Tibial artery (tissue), 4 donors: ENCODE measurements at regions not wholly inside any gene's neighbourhood (a gene's known extent, or its start where the extent isn't known, plus 50 kb on each side); places are given as distances from the start of the nearest gene placed in this dataset.

ENCODE experiments used
- DNase-seq, 2 donors: peaks; one replicate each; pipeline ENCODE4 v3.0.0-alpha.2; 2019
- H3K27ac ChIP-seq, 2 donors: fragments of 200-600 bp; sonication (generic) in 1 of 2; 1 replicate in 1 of 2; 2 replicates in 1 of 2; pipeline ENCODE4 v1.5.1; 2018 to 2019; ENCODE audit warnings: mild to moderate bottlenecking in 1 of 2
- H3K27me3 ChIP-seq, 2 donors: fragments of 200-600 bp; sonication (generic) in 1 of 2; one replicate each; pipeline versions ENCODE4 v1.5.1 to v1.6.0; 2016 to 2019
- H3K36me3 ChIP-seq, 3 donors: fragments of 200-600 bp; sonication (generic) in 2 of 3; one replicate each; pipeline ENCODE4 v1.5.1; 2016 to 2019; ENCODE audit warnings: mild to moderate bottlenecking in 2 of 3
- H3K4me1 ChIP-seq, 4 donors: fragments of 200-600 bp; sonication (generic) in 2 of 4; 1 replicate in 3 of 4; 2 replicates in 1 of 4; pipeline ENCODE4 v1.5.1; 2016 to 2019
- H3K4me3 ChIP-seq, 2 donors: fragments of 200-600 bp; sonication (generic) in 1 of 2; 1 replicate in 1 of 2; 2 replicates in 1 of 2; pipeline ENCODE4 v1.5.1; 2018 to 2019; ENCODE audit warnings: mild to moderate bottlenecking in 2 of 2
- H3K9me3 ChIP-seq, 3 donors: fragments of 200-600 bp; sonication (generic) in 1 of 3; one replicate each; pipeline ENCODE4 v1.5.1; 2016 to 2019
- CTCF ChIP-seq, 2 experiments: fragments of 200-600 bp in 1 of 2; fragments of 450-650 bp in 1 of 2; IDR thresholded peaks; one replicate each; pipeline ENCODE4 v1.5.1; 2017 to 2019; ENCODE audit warnings: antibody characterized with exemption in 2 of 2, mild to moderate bottlenecking in 1 of 2, moderate library complexity in 1 of 2
- intact Hi-C: fragments of 100-400 bp; cut with DNase I; formaldehyde crosslinking; loops from one replicate; pipeline ENCODE4 v1.15.0; 2023; ENCODE audit warnings: low total_unique reads

- no peak for TF ChIP-seq CTCF (IDR thresholded peaks at IDR 0.05)
- H3K4me3 ChIP-seq: no peak overlapping the region
- peaks cover 0 to 5% (median 0%) of the 10 kb centered on the region in 3 donors for H3K36me3 ChIP-seq
- H3K4me1 ChIP-seq: peaks cover 0 to 17% (median 15%) of the 10 kb centered on the region in 4 donors
- H3K27ac ChIP-seq: no peak overlapping the region
- DNase-seq: no peak
- peaks cover 0 to 17% (median 16%) of the 10 kb centered on the region in 3 donors for H3K9me3 ChIP-seq
- intact Hi-C loops: no loop called here
- peaks cover 0 to 60% of the 10 kb centered on the region in 2 donors for H3K27me3 ChIP-seq
Measured at GRCh38 chr10:120975868-120976225, 124.7 kb downstream of the WDR11 start.

GRCh38 chr10:120977897-120978296 is 126.7 kb downstream of the WDR11 start:
- peaks cover 0 to 17% (median 15%) of the 10 kb centered on the region in 3 donors for H3K9me3 ChIP-seq
- H3K4me3 ChIP-seq: no peak overlapping the region
- H3K27me3 ChIP-seq: peaks cover 0 to 51% of the 10 kb centered on the region in 2 donors
- intact Hi-C loops: no loop called here
- peaks cover 0 to 17% (median 15%) of the 10 kb centered on the region in 4 donors for H3K4me1 ChIP-seq
- no peak for DNase-seq
- peaks cover 0 to 5% (median 0%) of the 10 kb centered on the region in 3 donors for H3K36me3 ChIP-seq
- TF ChIP-seq CTCF (IDR thresholded peaks at IDR 0.05): no peak
- H3K27ac ChIP-seq: no peak overlapping the region

- peak in 1 of 2 donors; percentile 16 for DNase-seq
- Histone ChIP-seq H3K27ac (no peak overlapping the region), H3K4me3 (no peak overlapping the region), H3K4me1 (peaks cover 0 to 17% (median 15%) of the 10 kb centered on the region in 4 donors), H3K36me3 (peaks cover 0 to 1% (median 0%) of the 10 kb centered on the region in 3 donors), H3K9me3 (peaks cover 0 to 11% (median 7%) of the 10 kb centered on the region in 3 donors), H3K27me3 (peaks cover 0 to 44% of the 10 kb centered on the region in 2 donors)
- intact Hi-C loops: no loop called here
- no peak for TF ChIP-seq CTCF (IDR thresholded peaks at IDR 0.05)
Measured at GRCh38 chr10:120978589-120979252, 127.6 kb downstream of the WDR11 start.

- Histone ChIP-seq H3K4me1 (peaks cover 0 to 17% (median 15%) of the 10 kb centered on the region in 4 donors), H3K4me3 (peak overlapping the region; percentile 27 to 47), H3K27ac (no peak overlapping the region), H3K36me3 (no peaks in the 10 kb centered on the region), H3K9me3 (peaks cover 0 to 4% (median 3%) of the 10 kb centered on the region in 3 donors), H3K27me3 (peaks cover 0 to 36% of the 10 kb centered on the region in 2 donors)
- intact Hi-C loops: no loop called here
- DNase-seq: peak in 1 of 2 donors; percentile 59
- no peak for TF ChIP-seq CTCF (IDR thresholded peaks at IDR 0.05)
Measured at GRCh38 chr10:120979435-120980278, 128.5 kb downstream of the WDR11 start.

- no peak overlapping the region for H3K27ac ChIP-seq
- no peaks in the 10 kb centered on the region for H3K36me3 ChIP-seq
- intact Hi-C loops: no loop called here
- peaks cover 0 to 17% (median 15%) of the 10 kb centered on the region in 4 donors for H3K4me1 ChIP-seq
- peaks cover 0 to 36% of the 10 kb centered on the region in 2 donors for H3K27me3 ChIP-seq
- peak in 1 of 2 donors; percentile 57 for DNase-seq
- H3K4me3 ChIP-seq: no peak overlapping the region
- no peak for TF ChIP-seq CTCF (IDR thresholded peaks at IDR 0.05)
- no peaks in the 10 kb centered on the region for H3K9me3 ChIP-seq
Measured at GRCh38 chr10:120980279-120981255, 129.4 kb downstream of the WDR11 start.
